ENCODE measurements at regions not wholly inside any gene's neighbourhood (a gene's known extent, or its start where the extent isn't known, plus 50 kb on each side); places are given as distances from the start of the nearest gene placed in this dataset.

- TF ChIP-seq EZH2 (IDR thresholded peaks at IDR 0.05; ENCODE audit: low read length) (no peak), CTCF (optimal IDR thresholded peaks at IDR 0.05 in 1 of 3, IDR thresholded peaks at IDR 0.05 in 1 of 3, conservative IDR thresholded peaks at IDR 0.05 in 1 of 3; ENCODE audit: extremely low read depth in 1 of 3, insufficient read depth in 2 of 3, low read length in 3 of 3) (no peak)
These were observed 201.8 kb upstream of the VCX start for GRCh38 chrX:7641141-7641540.

Data from keratinocyte (primary cell).